Cardiac muscle cell (in vitro differentiated cells and primary cell): ENCODE measurements at regions not wholly inside any gene's neighbourhood (a gene's known extent, or its start where the extent isn't known, plus 50 kb on each side); places are given as distances from the start of the nearest gene placed in this dataset.

Experiments used
- DNase-seq, 2 donors: peaks; one replicate each; pipeline versions ENCODE4 v3.0.0 to v3.0.0-alpha.2; 2010 to 2017; ENCODE audit warnings: low read depth in 1 of 2, low spot score in 1 of 2
- H3K27ac ChIP-seq: fragments of 200-600 bp; sonication (generic); 2 replicates; pipeline ENCODE4 v1.5.1; 2016
- H3K27me3 ChIP-seq: fragments of 200-600 bp; sonication (generic); 2 replicates; pipeline ENCODE4 v1.6.0; 2016; ENCODE audit warnings: control low read depth
- H3K36me3 ChIP-seq: fragments of 200-600 bp; sonication (generic); 2 replicates; pipeline ENCODE4 v1.5.1; 2016; ENCODE audit warnings: control low read depth
- H3K4me1 ChIP-seq: fragments of 200-600 bp; sonication (generic); 2 replicates; pipeline ENCODE4 v1.8.1; 2017; ENCODE audit warnings: low read depth, mild to moderate bottlenecking, mixed run types
- H3K4me3 ChIP-seq: fragments of 200-600 bp; sonication (generic); 2 replicates; pipeline ENCODE4 v1.5.1; 2016; ENCODE audit warnings: mild to moderate bottlenecking
- H3K9me3 ChIP-seq: fragments of 200-600 bp; sonication (generic); 2 replicates; pipeline ENCODE4 v1.5.1; 2017; ENCODE audit warnings: low read depth, mild to moderate bottlenecking, control low read depth
- TF ChIP-seq, protein P1 (sequence below): IDR thresholded peaks from 2 replicates; pipeline ENCODE4 v1.5.1; 2012; ENCODE audit warnings: low read depth, mild to moderate bottlenecking, low read length

DNA sequence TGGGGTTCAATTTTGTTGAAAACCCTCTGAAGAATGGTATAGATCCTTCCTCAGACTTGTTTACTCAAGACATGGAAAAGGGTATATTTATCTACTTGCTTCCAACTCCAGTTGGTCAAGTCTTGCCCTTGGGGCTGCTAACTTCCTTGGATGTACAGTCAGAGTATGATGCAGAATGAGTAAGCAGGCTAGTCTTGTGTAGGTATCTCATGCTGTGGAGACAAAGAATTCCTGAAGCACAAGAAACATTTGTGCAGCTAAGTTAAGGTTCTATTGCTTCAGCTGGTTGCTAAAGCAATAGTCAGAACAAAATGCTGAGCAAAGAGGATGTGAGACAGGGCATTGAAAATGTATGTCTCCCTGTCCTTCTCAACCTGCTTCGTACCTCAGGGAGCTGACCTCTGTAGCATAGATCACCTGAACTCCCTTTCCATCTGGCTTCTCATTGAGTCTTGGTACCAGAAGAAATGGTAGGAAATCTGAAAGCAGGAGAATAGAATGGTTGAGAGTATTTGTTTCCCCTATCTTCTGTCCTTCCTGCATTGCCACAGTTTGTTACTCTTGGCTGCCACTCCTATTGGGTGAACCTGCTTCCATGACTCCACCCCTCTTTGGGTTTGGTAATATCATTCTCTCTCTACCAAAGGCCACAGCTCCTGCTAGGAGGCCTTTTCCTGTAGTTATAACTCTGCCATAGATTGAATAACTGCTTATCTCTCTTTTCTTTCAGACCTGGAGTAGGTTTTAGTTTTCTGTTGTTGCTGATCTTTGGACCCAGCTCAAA is 346.0 kb downstream of the PHF14 start:
- no peak overlapping the region for H3K4me3 ChIP-seq
- peaks cover 7% of the 10 kb centered on the region for H3K4me1 ChIP-seq
- H3K36me3 ChIP-seq = no peaks in the 10 kb centered on the region
- H3K27me3 ChIP-seq = no peaks in the 10 kb centered on the region
- no peak for DNase-seq
- H3K27ac ChIP-seq = no peak overlapping the region
- TF ChIP-seq, protein P1, sequence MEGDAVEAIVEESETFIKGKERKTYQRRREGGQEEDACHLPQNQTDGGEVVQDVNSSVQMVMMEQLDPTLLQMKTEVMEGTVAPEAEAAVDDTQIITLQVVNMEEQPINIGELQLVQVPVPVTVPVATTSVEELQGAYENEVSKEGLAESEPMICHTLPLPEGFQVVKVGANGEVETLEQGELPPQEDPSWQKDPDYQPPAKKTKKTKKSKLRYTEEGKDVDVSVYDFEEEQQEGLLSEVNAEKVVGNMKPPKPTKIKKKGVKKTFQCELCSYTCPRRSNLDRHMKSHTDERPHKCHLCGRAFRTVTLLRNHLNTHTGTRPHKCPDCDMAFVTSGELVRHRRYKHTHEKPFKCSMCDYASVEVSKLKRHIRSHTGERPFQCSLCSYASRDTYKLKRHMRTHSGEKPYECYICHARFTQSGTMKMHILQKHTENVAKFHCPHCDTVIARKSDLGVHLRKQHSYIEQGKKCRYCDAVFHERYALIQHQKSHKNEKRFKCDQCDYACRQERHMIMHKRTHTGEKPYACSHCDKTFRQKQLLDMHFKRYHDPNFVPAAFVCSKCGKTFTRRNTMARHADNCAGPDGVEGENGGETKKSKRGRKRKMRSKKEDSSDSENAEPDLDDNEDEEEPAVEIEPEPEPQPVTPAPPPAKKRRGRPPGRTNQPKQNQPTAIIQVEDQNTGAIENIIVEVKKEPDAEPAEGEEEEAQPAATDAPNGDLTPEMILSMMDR = no peak
- H3K9me3 ChIP-seq = no peaks in the 10 kb centered on the region
